ENCODE measurements at regions not wholly inside any gene's neighbourhood (a gene's known extent, or its start where the extent isn't known, plus 50 kb on each side); places are given as distances from the start of the nearest gene placed in this dataset.

- no peak for DNase-seq (ENCODE audit: low spot score)
Observed at GRCh38 chr1:235925016-235925415, 58.3 kb upstream of the LYST start.

DNA sequence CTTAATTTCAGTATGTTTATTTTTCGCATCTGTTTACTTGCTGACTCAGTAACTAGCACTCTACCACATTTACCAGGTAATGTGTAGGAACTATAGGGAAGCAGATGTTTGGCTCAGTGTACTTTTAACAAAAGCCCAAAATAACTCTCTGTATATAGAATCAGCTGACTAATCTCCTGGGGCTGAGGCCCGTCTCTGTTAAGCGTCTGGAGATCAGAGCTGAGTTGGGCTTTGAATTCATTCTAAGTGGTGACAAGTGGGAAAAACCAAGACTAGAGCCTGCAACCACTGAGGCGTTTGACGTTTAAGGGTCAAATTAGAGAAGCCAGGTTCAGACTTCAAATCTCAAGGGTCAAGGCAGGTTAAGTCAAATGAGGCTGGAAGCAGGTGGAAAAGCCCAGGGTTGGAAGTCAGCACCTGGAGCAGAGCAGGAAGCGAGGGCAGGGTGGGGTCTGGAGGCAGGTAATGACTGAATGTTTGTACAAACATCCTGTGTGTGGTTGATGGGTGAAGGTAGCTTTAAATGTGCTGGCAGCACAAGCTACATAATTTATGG, 56.8 kb upstream of the LYST start:
- peak; percentile 36 for DNase-seq (ENCODE audit: low spot score)

GRCh38 chr1:235920596-235921375, 54.1 kb upstream of the LYST start:
- DNase-seq (ENCODE audit: low spot score) = no peak

DNA sequence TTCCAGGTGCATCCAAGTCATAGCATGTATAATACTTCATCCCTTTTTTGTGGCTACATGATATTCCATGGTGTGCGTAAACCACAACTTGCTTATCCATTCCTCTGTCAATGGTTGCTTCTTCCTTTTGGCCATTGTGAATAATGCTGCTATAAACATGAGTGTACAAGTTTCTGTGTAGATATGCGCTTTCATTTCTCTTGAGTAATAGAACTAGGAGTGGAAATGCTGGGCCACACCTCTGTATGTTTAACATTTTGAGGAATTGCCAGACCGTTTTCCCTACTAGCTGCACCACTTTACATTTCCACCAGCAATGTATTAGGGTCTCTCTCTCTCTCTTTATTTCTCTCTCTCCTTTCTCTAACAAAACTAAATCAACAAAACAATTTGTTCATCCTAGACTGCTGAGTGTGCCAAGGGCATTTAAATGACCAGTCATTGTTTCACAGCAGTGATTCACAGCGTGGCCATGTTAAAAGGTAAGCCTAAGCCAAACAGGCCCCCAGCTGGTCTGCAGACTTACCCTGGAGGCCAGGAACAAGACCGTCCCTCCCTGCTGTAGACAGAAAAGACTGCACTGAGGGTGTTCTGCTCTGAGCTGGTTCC, 53.2 kb upstream of the LYST start:
- no peak for DNase-seq (ENCODE audit: low spot score)

- no peak for DNase-seq (ENCODE audit: low spot score)
Observed at GRCh38 chr1:235919127-235919832, 52.6 kb upstream of the LYST start.

- no peak for DNase-seq (ENCODE audit: low spot score)
Observed at GRCh38 chr1:235918465-235918864, 51.8 kb upstream of the LYST start.

DNA sequence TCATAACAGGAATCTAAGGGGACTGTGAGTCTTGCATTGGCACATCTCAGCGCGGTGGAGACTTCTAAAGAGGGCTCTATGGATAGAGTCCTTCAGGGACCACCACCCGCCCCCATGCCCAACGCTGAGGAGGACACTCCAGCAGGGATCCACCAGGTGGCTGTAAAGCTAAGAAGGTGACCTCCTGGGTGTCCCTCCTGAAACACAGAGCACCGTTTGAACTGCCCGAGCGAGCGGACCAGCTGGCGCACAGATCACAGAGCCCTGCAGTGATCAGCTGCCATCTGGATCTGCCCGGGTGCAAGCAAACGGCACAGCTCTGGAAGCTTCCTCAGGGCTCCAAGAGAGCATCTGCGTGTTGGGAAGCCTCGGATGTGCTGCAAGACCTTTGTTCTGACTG, 51.3 kb upstream of the LYST start:
- no peak for DNase-seq (ENCODE audit: low spot score)

DNA sequence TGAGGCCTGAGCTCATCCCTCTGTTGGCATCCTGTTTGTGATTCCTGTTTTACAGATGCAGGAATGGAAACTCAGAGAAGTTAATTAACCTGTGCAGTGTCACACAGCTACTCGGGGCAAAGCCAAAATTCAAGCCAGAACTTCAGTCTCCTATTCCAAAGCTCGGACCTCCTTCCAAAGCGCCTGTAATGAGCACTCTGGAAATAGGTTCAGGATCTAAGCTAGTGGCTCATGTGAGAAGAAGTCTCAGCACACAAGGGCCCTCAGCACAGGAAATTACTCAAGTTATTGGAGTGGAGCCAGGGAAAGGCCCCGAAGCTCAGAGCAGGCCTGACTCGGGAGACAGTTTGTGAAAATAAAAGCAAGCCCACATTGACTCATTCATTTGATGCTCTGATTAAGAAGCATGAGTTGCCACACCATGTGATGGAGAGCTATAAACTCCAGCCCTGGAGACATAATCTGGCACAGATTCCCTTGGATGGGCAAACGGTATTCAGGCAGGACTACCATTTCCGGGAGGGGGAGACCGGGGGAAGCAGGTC, 50.6 kb upstream of the LYST start:
- peak; percentile 86 for DNase-seq (ENCODE audit: low spot score)

All from AG08396 (cell line).